ENCODE measurements at regions not wholly inside any gene's neighbourhood (a gene's known extent, or its start where the extent isn't known, plus 50 kb on each side); places are given as distances from the start of the nearest gene placed in this dataset.

DNA sequence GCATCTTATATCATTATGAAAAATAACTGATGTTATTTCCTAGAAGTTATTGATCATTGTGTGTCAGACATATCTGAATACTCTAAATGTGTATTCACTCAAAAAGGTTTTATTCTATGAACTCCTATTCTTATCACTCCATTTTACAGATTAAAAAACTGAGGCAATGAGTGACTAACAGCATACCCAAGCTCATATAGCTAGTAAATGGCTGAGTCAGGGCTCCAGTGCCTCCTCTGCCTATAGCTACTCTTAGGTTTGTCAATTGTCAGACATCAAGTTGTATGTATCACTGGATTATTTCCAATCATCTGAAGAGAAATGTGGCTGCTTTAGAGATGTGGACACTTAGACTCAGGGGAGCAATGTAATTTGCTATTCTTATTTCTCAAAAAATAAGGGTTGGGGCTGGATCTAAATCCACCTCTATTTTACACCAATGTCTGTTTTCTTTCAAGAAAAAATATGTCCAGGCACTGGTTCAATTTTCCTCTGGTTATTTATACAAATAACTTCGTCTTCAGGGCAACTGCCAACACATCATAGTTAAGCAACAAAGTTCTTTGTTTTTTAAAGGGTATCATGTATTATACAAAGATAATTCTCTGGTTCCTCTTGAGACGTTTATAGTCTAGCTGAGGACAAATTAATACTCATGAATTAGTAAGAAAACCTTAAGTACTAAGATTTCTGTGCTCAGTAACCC is 328.9 kb upstream of the MAF start:
- Mint-ChIP-seq H3K4me3 (ENCODE audit: unreplicated experiment) (no peak overlapping the region), H3K4me1 (ENCODE audit: low read depth) (peaks cover 3% of the 10 kb centered on the region), H3K27me3 (ENCODE audit: low read depth) (peaks cover 1% of the 10 kb centered on the region), H3K9me3 (ENCODE audit: low read depth) (no peaks in the 10 kb centered on the region), H3K27ac (ENCODE audit: unreplicated experiment) (no peak overlapping the region), H3K36me3 (ENCODE audit: low read depth) (no peaks in the 10 kb centered on the region)
- no peak for DNase-seq (ENCODE audit: low spot score)
- TF ChIP-seq CTCF (IDR thresholded peaks at IDR 0.05) = no peak

- no peaks in the 10 kb centered on the region for H3K9me3 Mint-ChIP-seq (ENCODE audit: low read depth)
- H3K27ac Mint-ChIP-seq (ENCODE audit: unreplicated experiment) = no peak overlapping the region
- no peak for DNase-seq (ENCODE audit: low spot score)
- H3K27me3 Mint-ChIP-seq (ENCODE audit: low read depth) = peaks cover 1% of the 10 kb centered on the region
- no peak for TF ChIP-seq CTCF (IDR thresholded peaks at IDR 0.05)
- no peaks in the 10 kb centered on the region for H3K36me3 Mint-ChIP-seq (ENCODE audit: low read depth)
- peaks cover 3% of the 10 kb centered on the region for H3K4me1 Mint-ChIP-seq (ENCODE audit: low read depth)
- H3K4me3 Mint-ChIP-seq (ENCODE audit: unreplicated experiment) = no peak overlapping the region
Measured at GRCh38 chr16:79928142-79928873, 327.8 kb upstream of the MAF start.

GRCh38 chr16:79926451-79927205 is 326.1 kb upstream of the MAF start:
- H3K27ac Mint-ChIP-seq (ENCODE audit: unreplicated experiment) = no peak overlapping the region
- DNase-seq (ENCODE audit: low spot score) = no peak
- H3K27me3 Mint-ChIP-seq (ENCODE audit: low read depth) = peaks cover 1% of the 10 kb centered on the region
- H3K36me3 Mint-ChIP-seq (ENCODE audit: low read depth) = no peaks in the 10 kb centered on the region
- no peak overlapping the region for H3K4me3 Mint-ChIP-seq (ENCODE audit: unreplicated experiment)
- no peaks in the 10 kb centered on the region for H3K9me3 Mint-ChIP-seq (ENCODE audit: low read depth)
- no peak for TF ChIP-seq CTCF (IDR thresholded peaks at IDR 0.05)
- H3K4me1 Mint-ChIP-seq (ENCODE audit: low read depth) = peaks cover 3% of the 10 kb centered on the region

DNA sequence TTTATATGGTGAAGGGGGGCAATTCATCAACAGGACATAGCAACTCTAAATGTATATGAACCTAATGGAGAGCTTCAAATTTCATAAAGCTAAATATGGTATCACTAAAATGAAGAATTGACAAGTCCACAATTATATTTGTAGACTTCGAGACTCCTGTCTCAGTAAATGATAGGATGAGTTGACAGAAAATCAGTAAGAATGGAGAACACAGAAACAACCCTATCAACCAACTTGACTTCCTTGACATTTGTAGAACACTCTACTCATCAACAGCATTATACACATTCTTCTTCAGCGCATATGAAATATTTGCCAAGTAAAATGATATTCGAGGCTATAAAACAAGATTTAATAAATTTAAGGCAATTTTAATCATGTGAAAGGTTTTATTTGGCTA is 322.9 kb upstream of the MAF start:
- no peak for DNase-seq (ENCODE audit: low spot score)
- Mint-ChIP-seq H3K4me3 (ENCODE audit: unreplicated experiment) (no peak overlapping the region), H3K9me3 (ENCODE audit: low read depth) (no peaks in the 10 kb centered on the region), H3K36me3 (ENCODE audit: low read depth) (no peaks in the 10 kb centered on the region), H3K27ac (ENCODE audit: unreplicated experiment) (no peak overlapping the region), H3K27me3 (ENCODE audit: low read depth) (peaks cover 1% of the 10 kb centered on the region), H3K4me1 (ENCODE audit: low read depth) (no peaks in the 10 kb centered on the region)
- TF ChIP-seq CTCF (IDR thresholded peaks at IDR 0.05) = no peak

DNA sequence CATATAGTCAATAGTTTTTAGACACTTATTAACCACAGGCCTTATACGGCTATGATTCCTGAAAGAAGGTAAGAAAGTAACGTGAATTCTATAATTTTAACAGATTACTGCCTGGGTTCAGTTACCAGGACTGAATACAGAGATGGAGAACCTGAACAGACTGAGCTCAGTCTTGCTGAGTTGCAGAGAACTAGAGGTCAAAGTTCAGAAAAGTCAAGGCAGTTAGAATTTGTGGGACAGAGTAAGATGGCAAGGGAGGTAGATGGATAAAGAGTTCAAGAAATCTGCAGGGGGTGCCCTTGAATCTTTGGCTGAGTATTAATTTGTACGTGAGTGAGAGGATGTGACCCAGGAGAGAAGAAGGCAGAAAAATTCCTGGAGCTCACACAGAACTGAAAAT is 320.1 kb upstream of the MAF start:
- H3K4me1 Mint-ChIP-seq (ENCODE audit: low read depth) = no peaks in the 10 kb centered on the region
- DNase-seq (ENCODE audit: low spot score) = no peak
- H3K4me3 Mint-ChIP-seq (ENCODE audit: unreplicated experiment) = no peak overlapping the region
- no peak overlapping the region for H3K27ac Mint-ChIP-seq (ENCODE audit: unreplicated experiment)
- no peak for TF ChIP-seq CTCF (IDR thresholded peaks at IDR 0.05)
- H3K27me3 Mint-ChIP-seq (ENCODE audit: low read depth) = peaks cover 1% of the 10 kb centered on the region
- no peaks in the 10 kb centered on the region for H3K36me3 Mint-ChIP-seq (ENCODE audit: low read depth)
- H3K9me3 Mint-ChIP-seq (ENCODE audit: low read depth) = no peaks in the 10 kb centered on the region
